ENCODE measurements at regions not wholly inside any gene's neighbourhood (a gene's known extent, or its start where the extent isn't known, plus 50 kb on each side); places are given as distances from the start of the nearest gene placed in this dataset.

- intact Hi-C loops (cut with DNase I) = no loop called here
- WGBS, 4 donors = 55 to 61% (median 58%) methylated on average over 4 of the region's 4 CpGs
- Histone ChIP-seq H3K27ac (no peak overlapping the region), H3K9me3 (replicated peaks in 1 of 3) (no peaks in the 10 kb centered on the region), H3K4me1 (replicated peaks in 1 of 2) (no peaks in the 10 kb centered on the region), H3K27me3 (no peaks in the 10 kb centered on the region), H3K4me3 (no peak overlapping the region), H3K36me3 (replicated peaks in 1 of 2) (no peaks in the 10 kb centered on the region)
- TF ChIP-seq CTCF (IDR thresholded peaks at IDR 0.05) (no peak), POLR2A (IDR thresholded peaks at IDR 0.05) (no peak)
- DNase-seq = no peak
These were observed 101.2 kb downstream of the HDGFL1 start for GRCh38 chr6:22670605-22671004.

- 63 to 82% (median 75%) methylated on average over 3 of the region's 3 CpGs for WGBS, 4 donors
- intact Hi-C loops (cut with DNase I) = no loop called here
- TF ChIP-seq POLR2A (IDR thresholded peaks at IDR 0.05) (no peak), CTCF (IDR thresholded peaks at IDR 0.05) (no peak)
- Histone ChIP-seq H3K4me1 (replicated peaks in 1 of 2) (no peaks in the 10 kb centered on the region), H3K27me3 (no peaks in the 10 kb centered on the region), H3K9me3 (replicated peaks in 1 of 3) (no peaks in the 10 kb centered on the region), H3K27ac (no peak overlapping the region), H3K36me3 (replicated peaks in 1 of 2) (no peaks in the 10 kb centered on the region), H3K4me3 (no peak overlapping the region)
- no peak for DNase-seq
These were observed 104.1 kb downstream of the HDGFL1 start for GRCh38 chr6:22673474-22673873.

GRCh38 chr6:22680950-22681349, 111.6 kb downstream of the HDGFL1 start:
- intact Hi-C loops (cut with DNase I) = no loop called here
- Histone ChIP-seq H3K4me1 (replicated peaks in 1 of 2) (no peaks in the 10 kb centered on the region), H3K4me3 (no peak overlapping the region), H3K27me3 (no peaks in the 10 kb centered on the region), H3K36me3 (replicated peaks in 1 of 2) (no peaks in the 10 kb centered on the region), H3K27ac (no peak overlapping the region), H3K9me3 (replicated peaks in 1 of 3) (no peaks in the 10 kb centered on the region)
- no peak for DNase-seq
- 87 to 92% (median 89%) methylated on average over 7 of the region's 7 CpGs for WGBS, 4 donors
- no peak for TF ChIP-seq CTCF (IDR thresholded peaks at IDR 0.05)
- TF ChIP-seq POLR2A (IDR thresholded peaks at IDR 0.05) = no peak

- 68 to 81% (median 76%) methylated on average over 3 of the region's 3 CpGs for WGBS, 4 donors
- H3K4me1 ChIP-seq (replicated peaks in 1 of 2) = no peaks in the 10 kb centered on the region
- intact Hi-C loops (cut with DNase I) = no loop called here
- H3K4me3 ChIP-seq = no peak overlapping the region
- TF ChIP-seq CTCF (IDR thresholded peaks at IDR 0.05) = no peak
- TF ChIP-seq POLR2A (IDR thresholded peaks at IDR 0.05) = no peak
- H3K27ac ChIP-seq = no peak overlapping the region
- no peaks in the 10 kb centered on the region for H3K9me3 ChIP-seq (replicated peaks in 1 of 3)
- H3K36me3 ChIP-seq (replicated peaks in 1 of 2) = no peaks in the 10 kb centered on the region
- H3K27me3 ChIP-seq = no peaks in the 10 kb centered on the region
- no peak for DNase-seq
These were observed 112.4 kb downstream of the HDGFL1 start for GRCh38 chr6:22681761-22682160.
